OCI-LY3 (cell line): ENCODE measurements at regions not wholly inside any gene's neighbourhood (a gene's known extent, or its start where the extent isn't known, plus 50 kb on each side); places are given as distances from the start of the nearest gene placed in this dataset.

Experiments used
- CTCF ChIP-seq: fragments of 200-600, 300-600 bp; sonication (generic); IDR thresholded peaks from 2 replicates; pipeline ENCODE4 v1.5.1; 2014; ENCODE audit warnings: antibody characterized with exemption, low read length, low read depth
- EZH2phosphoT487 ChIP-seq: fragments of 200-600 bp; shearing (Covaris generic); IDR thresholded peaks from 2 replicates; pipeline ENCODE4 v1.6.1; 2018; ENCODE audit warnings: antibody characterized with exemption, mixed run types, low read depth

- TF ChIP-seq EZH2phosphoT487 (no peak), CTCF (no peak)
Measured at GRCh38 chr5:19411936-19412335, 576.1 kb downstream of the CDH18 start.
